K562 (cell line): ENCODE measurements at regions not wholly inside any gene's neighbourhood (a gene's known extent, or its start where the extent isn't known, plus 50 kb on each side); places are given as distances from the start of the nearest gene placed in this dataset.

Source experiments
- BMI1 ChIP-seq: fragments of 150-350 bp; IDR thresholded peaks from 2 replicates; pipeline ENCODE4 v1.6.1; 2014; ENCODE audit warnings: low read length
- BRD9 ChIP-seq: fragments of 450-650 bp; IDR thresholded peaks from 2 replicates; pipeline ENCODE4 v1.6.1; 2018; ENCODE audit warnings: low read depth; ENCODE audit not compliant: partially characterized antibody
- EZH2 ChIP-seq: IDR thresholded peaks from 2 replicates; pipeline ENCODE4 v1.6.1; 2012; ENCODE audit warnings: low read depth, mild to moderate bottlenecking, inconsistent platforms, low read length, borderline replicate concordance
- HMG20B ChIP-seq: fragments of 250-450 bp; sonication (Bioruptor Pico); IDR thresholded peaks from 2 replicates; pipeline ENCODE4 v1.5.0; 2021; ENCODE audit warnings: mild to moderate bottlenecking
- KAT2B ChIP-seq: IDR thresholded peaks from one replicate; pipeline ENCODE4 v1.6.1; 2012; ENCODE audit warnings: low read depth, mild to moderate bottlenecking, control low read depth, inconsistent platforms, low read length, moderate library complexity
- NCOR1 ChIP-seq: fragments of 450-650 bp; IDR thresholded peaks from 2 replicates; pipeline ENCODE4 v1.6.1; 2016; ENCODE audit warnings: mild to moderate bottlenecking, moderate library complexity
- NFRKB ChIP-seq: fragments of 450-650 bp; IDR thresholded peaks from 2 replicates; pipeline ENCODE4 v1.6.1; 2016; ENCODE audit warnings: low read depth
- RBBP5 ChIP-seq: fragments of 200-600 bp; sonication (generic); IDR thresholded peaks from 2 replicates; pipeline ENCODE4 v1.6.1; 2012; ENCODE audit warnings: borderline replicate concordance, mild to moderate bottlenecking, low read length, control low read depth, inconsistent platforms; ENCODE audit not compliant: insufficient read depth, poor library complexity, severe bottlenecking
- RFX5 ChIP-seq: IDR thresholded peaks from 2 replicates; pipeline ENCODE4 v1.6.1; 2011; ENCODE audit warnings: low read depth, mild to moderate bottlenecking, improper control_type of control experiment, low read length
- SMARCB1 ChIP-seq: IDR thresholded peaks from 2 replicates; pipeline ENCODE4 v1.6.1; 2011; ENCODE audit warnings: improper control_type of control experiment, low read depth; ENCODE audit not compliant: insufficient read length
- SMC3 ChIP-seq: conservative IDR thresholded peaks from 2 replicates; pipeline ENCODE4 v1.6.1; 2011; ENCODE audit warnings: low read depth, low read length, improper control_type of control experiment; ENCODE audit not compliant: insufficient read depth
- STAT5A ChIP-seq: IDR thresholded peaks from 2 replicates; pipeline ENCODE4 v1.6.1; 2012; ENCODE audit warnings: low read length, inconsistent platforms, borderline replicate concordance
- XRCC5 ChIP-seq: fragments of 200-400 bp; formaldehyde crosslinking; IDR thresholded peaks from 2 replicates; pipeline ENCODE4 v1.6.1; 2017; ENCODE audit warnings: low read depth, mild to moderate bottlenecking, low read length
- ZNF175 ChIP-seq: fragments of 200-800 bp; sonication (Bioruptor generic); IDR thresholded peaks from 2 replicates; pipeline ENCODE4 v1.6.1; 2016; ENCODE audit warnings: low read depth, mild to moderate bottlenecking, missing genetic modification characterization, missing compliant biosample characterization
- ZNF232 ChIP-seq: sonication (generic); formaldehyde crosslinking; IDR thresholded peaks from 2 replicates; pipeline ENCODE4 v1.8.0; 2022; ENCODE audit warnings: mild to moderate bottlenecking, missing genetic modification reagents
- ZNF311 ChIP-seq: fragments of 250-450 bp; sonication (Bioruptor Pico); IDR thresholded peaks from 2 replicates; pipeline ENCODE4 v1.4.0; 2020; ENCODE audit warnings: mild to moderate bottlenecking, moderate library complexity
- ZNF778 ChIP-seq: fragments of 450-650 bp; formaldehyde crosslinking; IDR thresholded peaks from 2 replicates; pipeline ENCODE4 v1.4.0; 2020; ENCODE audit warnings: mild to moderate bottlenecking, moderate library complexity
- TF ChIP-seq, protein P1 (sequence below): fragments of 450-650 bp; IDR thresholded peaks from 2 replicates; pipeline ENCODE4 v1.6.1; 2014; ENCODE audit warnings: low read depth, mild to moderate bottlenecking, moderate library complexity, borderline replicate concordance
- TF ChIP-seq, protein P2 (sequence below): fragments of 250-450 bp; sonication (Bioruptor Pico); IDR thresholded peaks from 2 replicates; pipeline ENCODE4 v1.9.0; 2021; ENCODE audit warnings: mild to moderate bottlenecking, inconsistent platforms
- TF ChIP-seq, protein P3 (sequence below): IDR thresholded peaks from 2 replicates; pipeline ENCODE4 v1.6.1; 2011; ENCODE audit not compliant: insufficient read length; ENCODE audit errors: extremely low read depth
- TF ChIP-seq, protein P4 (sequence below), 2 experiments: fragments of 450-650 bp; IDR thresholded peaks; 2 replicates each; pipeline ENCODE4 v1.6.1; 2018; ENCODE audit warnings: mild to moderate bottlenecking in 2 of 2, low read depth in 1 of 2; ENCODE audit not compliant: partially characterized antibody in 2 of 2

DNA sequence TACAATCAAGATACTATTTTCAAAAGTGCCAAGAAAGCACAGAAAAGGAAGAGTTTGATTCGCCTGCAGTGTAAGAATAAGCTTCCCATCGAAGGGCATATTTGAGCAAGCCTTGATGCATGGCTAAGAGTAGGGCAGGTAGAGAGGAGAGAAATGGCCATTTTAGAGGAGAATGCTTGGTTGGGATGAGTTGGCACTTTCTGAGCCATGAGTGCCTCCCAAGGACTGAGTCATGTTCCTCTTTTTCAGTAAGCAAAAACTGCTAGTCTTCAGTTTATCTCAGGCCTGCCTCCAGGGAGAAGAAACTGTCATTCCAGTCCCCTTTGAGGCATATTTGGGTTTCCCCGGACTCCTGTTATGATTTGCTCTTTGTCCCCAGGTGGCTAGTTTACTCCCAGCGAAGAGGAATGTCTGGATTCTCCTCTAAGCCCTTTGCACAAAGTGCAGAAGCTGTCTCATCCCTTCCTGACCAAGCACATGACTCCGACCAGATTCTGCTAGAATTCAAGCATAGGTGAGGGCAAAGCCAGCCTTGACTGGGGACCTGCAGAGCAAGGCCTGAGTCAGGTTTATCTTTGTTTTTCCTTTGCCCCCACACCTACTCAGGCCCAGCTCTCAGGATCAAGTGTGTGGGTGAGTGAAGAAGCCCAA, 115.2 kb downstream of the TTC32 start (continued):
- no peak for TF ChIP-seq STAT5A
- TF ChIP-seq, protein P1, sequence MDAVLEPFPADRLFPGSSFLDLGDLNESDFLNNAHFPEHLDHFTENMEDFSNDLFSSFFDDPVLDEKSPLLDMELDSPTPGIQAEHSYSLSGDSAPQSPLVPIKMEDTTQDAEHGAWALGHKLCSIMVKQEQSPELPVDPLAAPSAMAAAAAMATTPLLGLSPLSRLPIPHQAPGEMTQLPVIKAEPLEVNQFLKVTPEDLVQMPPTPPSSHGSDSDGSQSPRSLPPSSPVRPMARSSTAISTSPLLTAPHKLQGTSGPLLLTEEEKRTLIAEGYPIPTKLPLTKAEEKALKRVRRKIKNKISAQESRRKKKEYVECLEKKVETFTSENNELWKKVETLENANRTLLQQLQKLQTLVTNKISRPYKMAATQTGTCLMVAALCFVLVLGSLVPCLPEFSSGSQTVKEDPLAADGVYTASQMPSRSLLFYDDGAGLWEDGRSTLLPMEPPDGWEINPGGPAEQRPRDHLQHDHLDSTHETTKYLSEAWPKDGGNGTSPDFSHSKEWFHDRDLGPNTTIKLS, result 0 out of 2 replicates have a peak, but pooled peaks have one; percentile 34
- no peak for TF ChIP-seq ZNF778 (CRISPR knock-in tag)
- no peak for TF ChIP-seq XRCC5
- TF ChIP-seq NCOR1, result no peak
- TF ChIP-seq, protein P2, sequence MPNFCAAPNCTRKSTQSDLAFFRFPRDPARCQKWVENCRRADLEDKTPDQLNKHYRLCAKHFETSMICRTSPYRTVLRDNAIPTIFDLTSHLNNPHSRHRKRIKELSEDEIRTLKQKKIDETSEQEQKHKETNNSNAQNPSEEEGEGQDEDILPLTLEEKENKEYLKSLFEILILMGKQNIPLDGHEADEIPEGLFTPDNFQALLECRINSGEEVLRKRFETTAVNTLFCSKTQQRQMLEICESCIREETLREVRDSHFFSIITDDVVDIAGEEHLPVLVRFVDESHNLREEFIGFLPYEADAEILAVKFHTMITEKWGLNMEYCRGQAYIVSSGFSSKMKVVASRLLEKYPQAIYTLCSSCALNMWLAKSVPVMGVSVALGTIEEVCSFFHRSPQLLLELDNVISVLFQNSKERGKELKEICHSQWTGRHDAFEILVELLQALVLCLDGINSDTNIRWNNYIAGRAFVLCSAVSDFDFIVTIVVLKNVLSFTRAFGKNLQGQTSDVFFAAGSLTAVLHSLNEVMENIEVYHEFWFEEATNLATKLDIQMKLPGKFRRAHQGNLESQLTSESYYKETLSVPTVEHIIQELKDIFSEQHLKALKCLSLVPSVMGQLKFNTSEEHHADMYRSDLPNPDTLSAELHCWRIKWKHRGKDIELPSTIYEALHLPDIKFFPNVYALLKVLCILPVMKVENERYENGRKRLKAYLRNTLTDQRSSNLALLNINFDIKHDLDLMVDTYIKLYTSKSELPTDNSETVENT (CRISPR knock-in tag), result no peak
- no peak for TF ChIP-seq RFX5
- TF ChIP-seq BMI1, result no peak
- no peak for TF ChIP-seq SMARCB1
- peak; percentile 66 for TF ChIP-seq BRD9
- no peak for TF ChIP-seq KAT2B
- no peak for TF ChIP-seq ZNF232
- no peak for TF ChIP-seq ZNF311
- no peak for TF ChIP-seq EZH2
- no peak for TF ChIP-seq RBBP5
- no peak for TF ChIP-seq SMC3
- TF ChIP-seq ZNF175, result peak; percentile 71; the same call in 1 of the 2 replicates
- TF ChIP-seq, protein P3, sequence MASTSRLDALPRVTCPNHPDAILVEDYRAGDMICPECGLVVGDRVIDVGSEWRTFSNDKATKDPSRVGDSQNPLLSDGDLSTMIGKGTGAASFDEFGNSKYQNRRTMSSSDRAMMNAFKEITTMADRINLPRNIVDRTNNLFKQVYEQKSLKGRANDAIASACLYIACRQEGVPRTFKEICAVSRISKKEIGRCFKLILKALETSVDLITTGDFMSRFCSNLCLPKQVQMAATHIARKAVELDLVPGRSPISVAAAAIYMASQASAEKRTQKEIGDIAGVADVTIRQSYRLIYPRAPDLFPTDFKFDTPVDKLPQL, result no peak
- no peak for TF ChIP-seq HMG20B
- TF ChIP-seq NFRKB, result peak; percentile 93
- TF ChIP-seq, protein P4, sequence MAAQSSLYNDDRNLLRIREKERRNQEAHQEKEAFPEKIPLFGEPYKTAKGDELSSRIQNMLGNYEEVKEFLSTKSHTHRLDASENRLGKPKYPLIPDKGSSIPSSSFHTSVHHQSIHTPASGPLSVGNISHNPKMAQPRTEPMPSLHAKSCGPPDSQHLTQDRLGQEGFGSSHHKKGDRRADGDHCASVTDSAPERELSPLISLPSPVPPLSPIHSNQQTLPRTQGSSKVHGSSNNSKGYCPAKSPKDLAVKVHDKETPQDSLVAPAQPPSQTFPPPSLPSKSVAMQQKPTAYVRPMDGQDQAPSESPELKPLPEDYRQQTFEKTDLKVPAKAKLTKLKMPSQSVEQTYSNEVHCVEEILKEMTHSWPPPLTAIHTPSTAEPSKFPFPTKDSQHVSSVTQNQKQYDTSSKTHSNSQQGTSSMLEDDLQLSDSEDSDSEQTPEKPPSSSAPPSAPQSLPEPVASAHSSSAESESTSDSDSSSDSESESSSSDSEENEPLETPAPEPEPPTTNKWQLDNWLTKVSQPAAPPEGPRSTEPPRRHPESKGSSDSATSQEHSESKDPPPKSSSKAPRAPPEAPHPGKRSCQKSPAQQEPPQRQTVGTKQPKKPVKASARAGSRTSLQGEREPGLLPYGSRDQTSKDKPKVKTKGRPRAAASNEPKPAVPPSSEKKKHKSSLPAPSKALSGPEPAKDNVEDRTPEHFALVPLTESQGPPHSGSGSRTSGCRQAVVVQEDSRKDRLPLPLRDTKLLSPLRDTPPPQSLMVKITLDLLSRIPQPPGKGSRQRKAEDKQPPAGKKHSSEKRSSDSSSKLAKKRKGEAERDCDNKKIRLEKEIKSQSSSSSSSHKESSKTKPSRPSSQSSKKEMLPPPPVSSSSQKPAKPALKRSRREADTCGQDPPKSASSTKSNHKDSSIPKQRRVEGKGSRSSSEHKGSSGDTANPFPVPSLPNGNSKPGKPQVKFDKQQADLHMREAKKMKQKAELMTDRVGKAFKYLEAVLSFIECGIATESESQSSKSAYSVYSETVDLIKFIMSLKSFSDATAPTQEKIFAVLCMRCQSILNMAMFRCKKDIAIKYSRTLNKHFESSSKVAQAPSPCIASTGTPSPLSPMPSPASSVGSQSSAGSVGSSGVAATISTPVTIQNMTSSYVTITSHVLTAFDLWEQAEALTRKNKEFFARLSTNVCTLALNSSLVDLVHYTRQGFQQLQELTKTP (IDR thresholded peaks at IDR 0.05; ENCODE audit: low read depth in 1 of 2, partially characterized antibody in 2 of 2), result no peak
